Liver (tissue), 2 donors: ENCODE measurements at regions not wholly inside any gene's neighbourhood (a gene's known extent, or its start where the extent isn't known, plus 50 kb on each side); places are given as distances from the start of the nearest gene placed in this dataset.

ENCODE experiments used
- CTCF ChIP-seq: fragments of 150-350 bp; IDR thresholded peaks from 2 replicates; pipeline ENCODE4 v1.5.1; 2017; ENCODE audit warnings: improper control_type of control experiment, low read depth, low read length; ENCODE audit not compliant: missing input control
- ZBTB33 ChIP-seq: IDR thresholded peaks from 2 replicates; pipeline ENCODE4 v1.6.1; 2016; ENCODE audit warnings: antibody characterized with exemption
- donor health status: healthy.

- TF ChIP-seq CTCF (no peak), ZBTB33 (no peak)
Observed at GRCh38 chr5:119833176-119833575, 203.8 kb downstream of the FAM170A start.
